GM12892 (cell line): ENCODE measurements at regions not wholly inside any gene's neighbourhood (a gene's known extent, or its start where the extent isn't known, plus 50 kb on each side); places are given as distances from the start of the nearest gene placed in this dataset.

Experiments used
- POLR2A ChIP-seq: IDR thresholded peaks from 2 replicates; pipeline ENCODE4 v1.6.1; 2011; ENCODE audit warnings: low read depth, low read length, control low read depth
- POLR2AphosphoS5 ChIP-seq: IDR thresholded peaks from 2 replicates; pipeline ENCODE4 v1.6.1; 2011; ENCODE audit warnings: low read depth, low read length, control low read depth
- TAF1 ChIP-seq: IDR thresholded peaks from 2 replicates; pipeline ENCODE4 v1.6.1; 2011; ENCODE audit warnings: low read depth, mild to moderate bottlenecking, control low read depth, low read length, borderline replicate concordance

DNA sequence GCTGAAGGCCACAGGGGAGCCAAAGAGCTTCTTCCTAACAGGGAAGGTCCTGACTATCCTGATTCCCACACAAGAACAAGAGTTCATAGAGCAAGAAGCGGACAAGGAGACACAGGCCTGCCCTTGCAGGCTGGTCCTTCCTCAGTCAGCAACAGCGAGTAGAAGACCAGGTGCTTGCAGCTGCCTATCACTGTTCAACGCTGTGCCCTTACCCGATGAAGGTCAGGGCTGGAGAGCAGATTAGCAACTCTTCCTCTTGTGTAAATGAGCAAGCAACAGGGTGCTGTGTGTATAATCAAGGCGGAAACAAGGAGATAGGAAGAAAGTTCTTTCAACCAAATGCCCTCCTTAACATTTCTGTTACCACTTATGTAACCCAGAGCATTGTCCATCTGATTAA is 115.3 kb upstream of the SPACA1 start:
- no peak for TF ChIP-seq POLR2AphosphoS5
- no peak for TF ChIP-seq TAF1
- no peak for TF ChIP-seq POLR2A
